ENCODE measurements at regions not wholly inside any gene's neighbourhood (a gene's known extent, or its start where the extent isn't known, plus 50 kb on each side); places are given as distances from the start of the nearest gene placed in this dataset.
A peak's percentile ranks its signal among the peaks of the same experiment; 100 is the strongest.

GRCh38 chr6:14710421-14710820 is 535.4 kb upstream of the JARID2 start:
- no peaks in the 10 kb centered on the region for H3K9me2 ChIP-seq (replicated peaks; ENCODE audit: insufficient read depth, low read length)
- no peaks in the 10 kb centered on the region for H3K79me2 ChIP-seq (ENCODE audit: insufficient read depth, low read length)
- H3K27me3 ChIP-seq (ENCODE audit: low read length) = no peaks in the 10 kb centered on the region
- no peak for TF ChIP-seq EZH2phosphoT487 (conservative IDR thresholded peaks at IDR 0.05; ENCODE audit: low read length)
- TF ChIP-seq CTCF (IDR thresholded peaks at IDR 0.05; ENCODE audit: insufficient read depth, low read length, poor library complexity, severe bottlenecking) = no peak
- H3K4me3 ChIP-seq (ENCODE audit: insufficient read depth, low read length, poor library complexity, severe bottlenecking) = no peak overlapping the region
- H2AFZ ChIP-seq (ENCODE audit: low read depth, low read length, severe bottlenecking) = no peak overlapping the region
- no peak overlapping the region for H3K9ac ChIP-seq (ENCODE audit: low read length)
- no peaks in the 10 kb centered on the region for H3F3A ChIP-seq (ENCODE audit: insufficient read depth)
- H3K9me3 ChIP-seq (ENCODE audit: insufficient read depth, low read length) = no peaks in the 10 kb centered on the region
- no peaks in the 10 kb centered on the region for H4K20me1 ChIP-seq (ENCODE audit: low read depth, low read length)
- H3K4me2 ChIP-seq (ENCODE audit: low read depth, low read length, poor library complexity, severe bottlenecking) = no peak overlapping the region
- H3K36me3 ChIP-seq (ENCODE audit: low read length) = no peaks in the 10 kb centered on the region
- no peak overlapping the region for H3K27ac ChIP-seq (ENCODE audit: low read depth, low read length)

- Histone ChIP-seq H3K36me3 (ENCODE audit: low read length) (no peaks in the 10 kb centered on the region), H3F3A (ENCODE audit: insufficient read depth) (no peaks in the 10 kb centered on the region), H3K9me3 (ENCODE audit: insufficient read depth, low read length) (no peaks in the 10 kb centered on the region), H4K20me1 (ENCODE audit: low read depth, low read length) (no peaks in the 10 kb centered on the region), H3K9ac (ENCODE audit: low read length) (no peak overlapping the region), H3K27ac (ENCODE audit: low read depth, low read length) (no peak overlapping the region), H3K79me2 (ENCODE audit: insufficient read depth, low read length) (no peaks in the 10 kb centered on the region), H3K9me2 (replicated peaks; ENCODE audit: insufficient read depth, low read length) (no peaks in the 10 kb centered on the region), H3K4me3 (ENCODE audit: insufficient read depth, low read length, poor library complexity, severe bottlenecking) (no peak overlapping the region), H3K4me2 (ENCODE audit: low read depth, low read length, poor library complexity, severe bottlenecking) (no peak overlapping the region), H2AFZ (ENCODE audit: low read depth, low read length, severe bottlenecking) (no peak overlapping the region), H3K27me3 (ENCODE audit: low read length) (no peaks in the 10 kb centered on the region)
- TF ChIP-seq CTCF (IDR thresholded peaks at IDR 0.05; ENCODE audit: insufficient read depth, low read length, poor library complexity, severe bottlenecking) (peak; percentile 49), EZH2phosphoT487 (conservative IDR thresholded peaks at IDR 0.05; ENCODE audit: low read length) (no peak)
Measured at GRCh38 chr6:14711056-14711703, 534.7 kb upstream of the JARID2 start.

GRCh38 chr6:14711704-14712379 is 534.0 kb upstream of the JARID2 start:
- TF ChIP-seq EZH2phosphoT487 (conservative IDR thresholded peaks at IDR 0.05; ENCODE audit: low read length) (no peak), CTCF (IDR thresholded peaks at IDR 0.05; ENCODE audit: insufficient read depth, low read length, poor library complexity, severe bottlenecking) (no peak)
- H3K27ac ChIP-seq (ENCODE audit: low read depth, low read length) = no peak overlapping the region
- H2AFZ ChIP-seq (ENCODE audit: low read depth, low read length, severe bottlenecking) = no peak overlapping the region
- H3K27me3 ChIP-seq (ENCODE audit: low read length) = no peaks in the 10 kb centered on the region
- no peaks in the 10 kb centered on the region for H3F3A ChIP-seq (ENCODE audit: insufficient read depth)
- H3K9ac ChIP-seq (ENCODE audit: low read length) = no peak overlapping the region
- H3K9me2 ChIP-seq (replicated peaks; ENCODE audit: insufficient read depth, low read length) = no peaks in the 10 kb centered on the region
- no peaks in the 10 kb centered on the region for H4K20me1 ChIP-seq (ENCODE audit: low read depth, low read length)
- no peaks in the 10 kb centered on the region for H3K9me3 ChIP-seq (ENCODE audit: insufficient read depth, low read length)
- no peak overlapping the region for H3K4me3 ChIP-seq (ENCODE audit: insufficient read depth, low read length, poor library complexity, severe bottlenecking)
- no peaks in the 10 kb centered on the region for H3K36me3 ChIP-seq (ENCODE audit: low read length)
- no peaks in the 10 kb centered on the region for H3K79me2 ChIP-seq (ENCODE audit: insufficient read depth, low read length)
- no peak overlapping the region for H3K4me2 ChIP-seq (ENCODE audit: low read depth, low read length, poor library complexity, severe bottlenecking)
